SK-N-SH (cell line): ENCODE measurements at regions not wholly inside any gene's neighbourhood (a gene's known extent, or its start where the extent isn't known, plus 50 kb on each side); places are given as distances from the start of the nearest gene placed in this dataset.

Experiments
- CTCF ChIA-PET: fragments of 300-600, 350-600 bp; formaldehyde crosslinking; extraction: SDS; loops from one replicate; lab custom pipeline; 2021; lab: Yijun Ruan, JAX
- POLR2A ChIA-PET: fragments of 350-600 bp; sonication (Branson Sonifier 250); formaldehyde crosslinking; extraction: SDS; loops from one replicate; lab custom pipeline; 2020; ENCODE audit warnings: antibody characterized with exemption, inconsistent platforms; lab: Yijun Ruan, JAX
- DNase-seq: peaks from one replicate; pipeline ENCODE4 v3.0.0; 2012
- H2AFZ ChIP-seq: fragments of 200-600 bp; sonication (generic); 2 replicates; pipeline ENCODE4 v1.8.1; 2016; ENCODE audit warnings: antibody characterized with exemption, mild to moderate bottlenecking, low read depth
- H3F3A ChIP-seq: fragments of 200-600 bp; sonication (generic); replicated peaks from 2 replicates; pipeline ENCODE3; 2016; ENCODE audit warnings: antibody characterized with exemption, mild to moderate bottlenecking; ENCODE audit not compliant: insufficient read depth
- H3K27ac ChIP-seq, 2 experiments: fragments of 200-500 bp in 1 of 2; fragments of 200-600 bp in 1 of 2; sonication (Bioruptor generic) in 1 of 2; sonication (generic), shearing (Covaris generic) in 1 of 2; 2 replicates each; pipeline versions ENCODE4 v1.5.1 to v1.6.1; 2014 to 2016; ENCODE audit warnings: low read depth in 2 of 2, inconsistent platforms in 1 of 2, low read length in 1 of 2, mild to moderate bottlenecking in 1 of 2, mixed read lengths in 1 of 2
- H3K27me3 ChIP-seq: fragments of 200-600 bp; sonication (generic), shearing (Covaris generic); 2 replicates; pipeline ENCODE4 v1.6.1; 2016; ENCODE audit warnings: mixed run types; ENCODE audit not compliant: insufficient read depth
- H3K36me3 ChIP-seq, 2 experiments: fragments of 200-500 bp in 1 of 2; fragments of 200-600 bp in 1 of 2; sonication (Bioruptor generic) in 1 of 2; sonication (generic) in 1 of 2; replicated peaks in 1 of 2; 2 replicates each; pipeline versions ENCODE3 to v1.5.1; 2014 to 2016; ENCODE audit warnings: low read length in 1 of 2, mild to moderate bottlenecking in 1 of 2; ENCODE audit not compliant: insufficient read depth in 2 of 2, control insufficient read depth in 1 of 2
- H3K4me1 ChIP-seq, 2 experiments: fragments of 200-500 bp in 1 of 2; fragments of 200-600 bp in 1 of 2; sonication (Bioruptor generic) in 1 of 2; sonication (generic), shearing (Covaris generic) in 1 of 2; 2 replicates each; pipeline versions ENCODE4 v1.5.1 to v1.6.1; 2014 to 2016; ENCODE audit warnings: low read depth in 1 of 2, low read length in 1 of 2, mixed run types in 1 of 2; ENCODE audit not compliant: insufficient read depth in 2 of 2, control insufficient read depth in 1 of 2
- H3K4me2 ChIP-seq: fragments of 200-600 bp; sonication (generic), shearing (Covaris generic); 2 replicates; pipeline ENCODE4 v1.6.1; 2017; ENCODE audit warnings: mixed run types
- H3K4me3 ChIP-seq, 2 experiments: fragments of 200-500 bp in 1 of 2; fragments of 200-600 bp in 1 of 2; sonication (Bioruptor generic) in 1 of 2; sonication (generic), shearing (Covaris generic) in 1 of 2; 2 replicates each; pipeline versions ENCODE4 v1.5.1 to v1.8.1; 2014 to 2016; ENCODE audit warnings: low read depth in 2 of 2, inconsistent platforms in 1 of 2, low read length in 1 of 2, mild to moderate bottlenecking in 1 of 2, mixed read lengths in 1 of 2, moderate library complexity in 1 of 2
- H3K79me2 ChIP-seq: fragments of 200-600 bp; sonication (generic); 2 replicates; pipeline ENCODE4 v1.8.1; 2017; ENCODE audit warnings: mild to moderate bottlenecking; ENCODE audit not compliant: insufficient read depth
- H3K9ac ChIP-seq: fragments of 200-600 bp; sonication (generic); 2 replicates; pipeline ENCODE4 v1.6.1; 2017; ENCODE audit warnings: mixed run types
- H3K9me2 ChIP-seq: fragments of 200-600 bp; sonication (generic); 2 replicates; pipeline ENCODE4 v1.6.1; 2017; ENCODE audit warnings: mixed run types
- H3K9me3 ChIP-seq: fragments of 200-600 bp; sonication (generic); 2 replicates; pipeline ENCODE4 v1.6.1; 2017; ENCODE audit warnings: mixed run types, mild to moderate bottlenecking, moderate library complexity
- H4K20me1 ChIP-seq: fragments of 200-600 bp; sonication (generic); 2 replicates; pipeline ENCODE4 v1.6.1; 2017; ENCODE audit warnings: mild to moderate bottlenecking, mixed run types; ENCODE audit not compliant: insufficient read depth
- CHD2 ChIP-seq: fragments of 150-350 bp; IDR thresholded peaks from 2 replicates; pipeline ENCODE4 v1.6.1; 2018; ENCODE audit warnings: low read length; ENCODE audit not compliant: partially characterized antibody
- ELF1 ChIP-seq: IDR thresholded peaks from 2 replicates; pipeline ENCODE4 v1.4.0; 2012
- EP300 ChIP-seq, 2 experiments: IDR thresholded peaks; 2 replicates each; pipeline versions ENCODE4 v1.4.0 to v1.6.1; 2012; ENCODE audit warnings: borderline replicate concordance in 1 of 2, low read depth in 1 of 2, low read length in 1 of 2
- FOXJ3 ChIP-seq: sonication (generic); formaldehyde crosslinking; IDR thresholded peaks from 2 replicates; pipeline ENCODE4 v1.5.1; 2020; ENCODE audit warnings: mild to moderate bottlenecking, missing genetic modification reagents
- GABPA ChIP-seq: IDR thresholded peaks from 2 replicates; pipeline ENCODE4 v1.4.0; 2012; ENCODE audit warnings: low read depth, mild to moderate bottlenecking
- GATA2 ChIP-seq: sonication (generic); formaldehyde crosslinking; IDR thresholded peaks from 2 replicates; pipeline ENCODE4 v1.5.0; 2020; ENCODE audit warnings: mild to moderate bottlenecking, missing genetic modification reagents
- JUND ChIP-seq: IDR thresholded peaks from 2 replicates; pipeline ENCODE4 v1.4.0; 2012
- POLR2AphosphoS5 ChIP-seq: IDR thresholded peaks from 2 replicates; pipeline ENCODE4 v1.6.1; 2012; ENCODE audit warnings: low read depth, low read length
- RAD21 ChIP-seq: IDR thresholded peaks from 2 replicates; pipeline ENCODE4 v1.6.1; 2012; ENCODE audit warnings: mild to moderate bottlenecking, low read length
- RCOR1 ChIP-seq: fragments of 150-350 bp; IDR thresholded peaks from 2 replicates; pipeline ENCODE4 v1.6.1; 2017; ENCODE audit warnings: antibody characterized with exemption, low read length
- RFX5 ChIP-seq: IDR thresholded peaks from 2 replicates; pipeline ENCODE4 v1.6.1; 2012; ENCODE audit warnings: mild to moderate bottlenecking, improper control_type of control experiment, low read length
- SMC3 ChIP-seq: IDR thresholded peaks from 2 replicates; pipeline ENCODE4 v1.6.1; 2012; ENCODE audit warnings: low read depth, low read length, improper control_type of control experiment
- WGBS: methylation state at CpG from one replicate; pipeline ENCODE4 v1.1.6; 2017; ENCODE audit warnings: low lambda C conversion rate; 5-methylcytosine and 5-hydroxymethylcytosine counted together
- TF ChIP-seq, protein P1 (sequence below): fragments of 150-350 bp; IDR thresholded peaks from 2 replicates; pipeline ENCODE4 v1.6.1; 2016; ENCODE audit warnings: mild to moderate bottlenecking, low read depth, low read length
- TF ChIP-seq, protein P2 (sequence below): IDR thresholded peaks from 2 replicates; pipeline ENCODE4 v1.6.1; 2012; ENCODE audit warnings: mild to moderate bottlenecking, low read depth, low read length, moderate library complexity
- TF ChIP-seq, protein P3 (sequence below): IDR thresholded peaks from 2 replicates; pipeline ENCODE4 v1.4.0; 2012; ENCODE audit warnings: low read depth, borderline replicate concordance
- TF ChIP-seq, protein P4 (sequence below): fragments of 200-600 bp; sonication (generic); IDR thresholded peaks from 2 replicates; pipeline ENCODE4 v1.6.1; 2017; ENCODE audit warnings: antibody characterized with exemption, mild to moderate bottlenecking, moderate library complexity

DNA sequence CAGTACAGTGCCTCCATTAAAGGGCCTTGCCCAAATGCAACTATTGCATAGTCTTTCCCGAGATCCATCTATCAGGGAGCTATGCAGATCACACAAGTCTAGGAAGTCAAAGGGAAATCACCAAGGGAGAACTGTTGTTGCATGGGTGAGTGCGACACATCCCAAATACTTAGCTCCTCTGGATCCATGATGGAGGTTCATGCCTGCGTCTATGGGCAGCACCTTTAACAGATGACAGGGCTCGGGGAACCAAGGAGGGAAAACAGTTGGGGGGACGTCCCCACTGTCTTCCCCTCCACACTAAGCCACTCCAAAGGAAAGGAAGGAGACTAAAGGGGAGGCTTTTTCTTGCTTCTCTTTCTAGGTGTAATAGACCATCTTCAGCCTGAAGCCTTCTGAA is 552.8 kb upstream of the PKDCC start:
- Histone ChIP-seq H4K20me1 (no peaks in the 10 kb centered on the region), H3K4me3 (no peak overlapping the region; a peak in 1 of 4 replicates), H3K9me2 (no peaks in the 10 kb centered on the region), H3K4me1 (no peaks in the 10 kb centered on the region), H3K27me3 (no peaks in the 10 kb centered on the region), H2AFZ (no peak overlapping the region), H3K9ac (no peak overlapping the region), H3K79me2 (no peaks in the 10 kb centered on the region), H3K27ac (no peak overlapping the region), H3K9me3 (peaks cover 7% of the 10 kb centered on the region; the same call in 1 of the 2 replicates), H3K4me2 (no peak overlapping the region), H3F3A (no peaks in the 10 kb centered on the region), H3K36me3 (no peaks in the 10 kb centered on the region)
- 31% methylated on average over 5 of the region's 5 CpGs for WGBS
- POLR2A ChIA-PET = no interaction called here
- no peak for DNase-seq
- CTCF ChIA-PET = interaction anchor here (0.6 kb wide), 1 partner anchor 874 kb away, joined by 3 read pairs; no protein-coding TSS in a partner anchor
- no peak for TF ChIP-seq GATA2 (CRISPR knock-in tag)
- no peak for TF ChIP-seq POLR2AphosphoS5
- TF ChIP-seq SMC3 = no peak
- TF ChIP-seq RCOR1 = no peak
- TF ChIP-seq RFX5 = no peak
- TF ChIP-seq ELF1 = no peak
- no peak for TF ChIP-seq JUND
- TF ChIP-seq, protein P1, sequence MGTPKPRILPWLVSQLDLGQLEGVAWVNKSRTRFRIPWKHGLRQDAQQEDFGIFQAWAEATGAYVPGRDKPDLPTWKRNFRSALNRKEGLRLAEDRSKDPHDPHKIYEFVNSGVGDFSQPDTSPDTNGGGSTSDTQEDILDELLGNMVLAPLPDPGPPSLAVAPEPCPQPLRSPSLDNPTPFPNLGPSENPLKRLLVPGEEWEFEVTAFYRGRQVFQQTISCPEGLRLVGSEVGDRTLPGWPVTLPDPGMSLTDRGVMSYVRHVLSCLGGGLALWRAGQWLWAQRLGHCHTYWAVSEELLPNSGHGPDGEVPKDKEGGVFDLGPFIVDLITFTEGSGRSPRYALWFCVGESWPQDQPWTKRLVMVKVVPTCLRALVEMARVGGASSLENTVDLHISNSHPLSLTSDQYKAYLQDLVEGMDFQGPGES = no peak
- no peak for TF ChIP-seq EP300 (IDR thresholded peaks at IDR 0.05; ENCODE audit: borderline replicate concordance in 1 of 2, low read depth in 1 of 2, low read length in 1 of 2)
- TF ChIP-seq RAD21 = no peak
- no peak for TF ChIP-seq CHD2
- TF ChIP-seq, protein P2, sequence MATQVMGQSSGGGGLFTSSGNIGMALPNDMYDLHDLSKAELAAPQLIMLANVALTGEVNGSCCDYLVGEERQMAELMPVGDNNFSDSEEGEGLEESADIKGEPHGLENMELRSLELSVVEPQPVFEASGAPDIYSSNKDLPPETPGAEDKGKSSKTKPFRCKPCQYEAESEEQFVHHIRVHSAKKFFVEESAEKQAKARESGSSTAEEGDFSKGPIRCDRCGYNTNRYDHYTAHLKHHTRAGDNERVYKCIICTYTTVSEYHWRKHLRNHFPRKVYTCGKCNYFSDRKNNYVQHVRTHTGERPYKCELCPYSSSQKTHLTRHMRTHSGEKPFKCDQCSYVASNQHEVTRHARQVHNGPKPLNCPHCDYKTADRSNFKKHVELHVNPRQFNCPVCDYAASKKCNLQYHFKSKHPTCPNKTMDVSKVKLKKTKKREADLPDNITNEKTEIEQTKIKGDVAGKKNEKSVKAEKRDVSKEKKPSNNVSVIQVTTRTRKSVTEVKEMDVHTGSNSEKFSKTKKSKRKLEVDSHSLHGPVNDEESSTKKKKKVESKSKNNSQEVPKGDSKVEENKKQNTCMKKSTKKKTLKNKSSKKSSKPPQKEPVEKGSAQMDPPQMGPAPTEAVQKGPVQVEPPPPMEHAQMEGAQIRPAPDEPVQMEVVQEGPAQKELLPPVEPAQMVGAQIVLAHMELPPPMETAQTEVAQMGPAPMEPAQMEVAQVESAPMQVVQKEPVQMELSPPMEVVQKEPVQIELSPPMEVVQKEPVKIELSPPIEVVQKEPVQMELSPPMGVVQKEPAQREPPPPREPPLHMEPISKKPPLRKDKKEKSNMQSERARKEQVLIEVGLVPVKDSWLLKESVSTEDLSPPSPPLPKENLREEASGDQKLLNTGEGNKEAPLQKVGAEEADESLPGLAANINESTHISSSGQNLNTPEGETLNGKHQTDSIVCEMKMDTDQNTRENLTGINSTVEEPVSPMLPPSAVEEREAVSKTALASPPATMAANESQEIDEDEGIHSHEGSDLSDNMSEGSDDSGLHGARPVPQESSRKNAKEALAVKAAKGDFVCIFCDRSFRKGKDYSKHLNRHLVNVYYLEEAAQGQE = no peak
- TF ChIP-seq, protein P3, sequence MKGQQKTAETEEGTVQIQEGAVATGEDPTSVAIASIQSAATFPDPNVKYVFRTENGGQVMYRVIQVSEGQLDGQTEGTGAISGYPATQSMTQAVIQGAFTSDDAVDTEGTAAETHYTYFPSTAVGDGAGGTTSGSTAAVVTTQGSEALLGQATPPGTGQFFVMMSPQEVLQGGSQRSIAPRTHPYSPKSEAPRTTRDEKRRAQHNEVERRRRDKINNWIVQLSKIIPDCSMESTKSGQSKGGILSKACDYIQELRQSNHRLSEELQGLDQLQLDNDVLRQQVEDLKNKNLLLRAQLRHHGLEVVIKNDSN = no peak
- TF ChIP-seq, protein P4, sequence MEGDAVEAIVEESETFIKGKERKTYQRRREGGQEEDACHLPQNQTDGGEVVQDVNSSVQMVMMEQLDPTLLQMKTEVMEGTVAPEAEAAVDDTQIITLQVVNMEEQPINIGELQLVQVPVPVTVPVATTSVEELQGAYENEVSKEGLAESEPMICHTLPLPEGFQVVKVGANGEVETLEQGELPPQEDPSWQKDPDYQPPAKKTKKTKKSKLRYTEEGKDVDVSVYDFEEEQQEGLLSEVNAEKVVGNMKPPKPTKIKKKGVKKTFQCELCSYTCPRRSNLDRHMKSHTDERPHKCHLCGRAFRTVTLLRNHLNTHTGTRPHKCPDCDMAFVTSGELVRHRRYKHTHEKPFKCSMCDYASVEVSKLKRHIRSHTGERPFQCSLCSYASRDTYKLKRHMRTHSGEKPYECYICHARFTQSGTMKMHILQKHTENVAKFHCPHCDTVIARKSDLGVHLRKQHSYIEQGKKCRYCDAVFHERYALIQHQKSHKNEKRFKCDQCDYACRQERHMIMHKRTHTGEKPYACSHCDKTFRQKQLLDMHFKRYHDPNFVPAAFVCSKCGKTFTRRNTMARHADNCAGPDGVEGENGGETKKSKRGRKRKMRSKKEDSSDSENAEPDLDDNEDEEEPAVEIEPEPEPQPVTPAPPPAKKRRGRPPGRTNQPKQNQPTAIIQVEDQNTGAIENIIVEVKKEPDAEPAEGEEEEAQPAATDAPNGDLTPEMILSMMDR = no peak
- no peak for TF ChIP-seq GABPA
- TF ChIP-seq FOXJ3 = no peak
